SK-N-SH (cell line): ENCODE measurements at regions not wholly inside any gene's neighbourhood (a gene's known extent, or its start where the extent isn't known, plus 50 kb on each side); places are given as distances from the start of the nearest gene placed in this dataset.
"Not testable (repeated sequence)": the region's sequence is repeated elsewhere in the genome, so short reads cannot be mapped to it uniquely, and the experiment has no call there.

Experiments used
- CTCF ChIA-PET: fragments of 300-600, 350-600 bp; formaldehyde crosslinking; extraction: SDS; loops from one replicate; lab custom pipeline; 2021; lab: Yijun Ruan, JAX
- POLR2A ChIA-PET: fragments of 350-600 bp; sonication (Branson Sonifier 250); formaldehyde crosslinking; extraction: SDS; loops from one replicate; lab custom pipeline; 2020; ENCODE audit warnings: antibody characterized with exemption, inconsistent platforms; lab: Yijun Ruan, JAX
- DNase-seq: peaks from one replicate; pipeline ENCODE4 v3.0.0; 2012
- H2AFZ ChIP-seq: fragments of 200-600 bp; sonication (generic); 2 replicates; pipeline ENCODE4 v1.8.1; 2016; ENCODE audit warnings: antibody characterized with exemption, mild to moderate bottlenecking, low read depth
- H3F3A ChIP-seq: fragments of 200-600 bp; sonication (generic); replicated peaks from 2 replicates; pipeline ENCODE3; 2016; ENCODE audit warnings: antibody characterized with exemption, mild to moderate bottlenecking; ENCODE audit not compliant: insufficient read depth
- H3K27ac ChIP-seq, 2 experiments: fragments of 200-500 bp in 1 of 2; fragments of 200-600 bp in 1 of 2; sonication (Bioruptor generic) in 1 of 2; sonication (generic), shearing (Covaris generic) in 1 of 2; 2 replicates each; pipeline versions ENCODE4 v1.5.1 to v1.6.1; 2014 to 2016; ENCODE audit warnings: low read depth in 2 of 2, inconsistent platforms in 1 of 2, low read length in 1 of 2, mild to moderate bottlenecking in 1 of 2, mixed read lengths in 1 of 2
- H3K27me3 ChIP-seq: fragments of 200-600 bp; sonication (generic), shearing (Covaris generic); 2 replicates; pipeline ENCODE4 v1.6.1; 2016; ENCODE audit warnings: mixed run types; ENCODE audit not compliant: insufficient read depth
- H3K36me3 ChIP-seq, 2 experiments: fragments of 200-500 bp in 1 of 2; fragments of 200-600 bp in 1 of 2; sonication (Bioruptor generic) in 1 of 2; sonication (generic) in 1 of 2; replicated peaks in 1 of 2; 2 replicates each; pipeline versions ENCODE3 to v1.5.1; 2014 to 2016; ENCODE audit warnings: low read length in 1 of 2, mild to moderate bottlenecking in 1 of 2; ENCODE audit not compliant: insufficient read depth in 2 of 2, control insufficient read depth in 1 of 2
- H3K4me1 ChIP-seq, 2 experiments: fragments of 200-500 bp in 1 of 2; fragments of 200-600 bp in 1 of 2; sonication (Bioruptor generic) in 1 of 2; sonication (generic), shearing (Covaris generic) in 1 of 2; 2 replicates each; pipeline versions ENCODE4 v1.5.1 to v1.6.1; 2014 to 2016; ENCODE audit warnings: low read depth in 1 of 2, low read length in 1 of 2, mixed run types in 1 of 2; ENCODE audit not compliant: insufficient read depth in 2 of 2, control insufficient read depth in 1 of 2
- H3K4me2 ChIP-seq: fragments of 200-600 bp; sonication (generic), shearing (Covaris generic); 2 replicates; pipeline ENCODE4 v1.6.1; 2017; ENCODE audit warnings: mixed run types
- H3K4me3 ChIP-seq, 2 experiments: fragments of 200-500 bp in 1 of 2; fragments of 200-600 bp in 1 of 2; sonication (Bioruptor generic) in 1 of 2; sonication (generic), shearing (Covaris generic) in 1 of 2; 2 replicates each; pipeline versions ENCODE4 v1.5.1 to v1.8.1; 2014 to 2016; ENCODE audit warnings: low read depth in 2 of 2, inconsistent platforms in 1 of 2, low read length in 1 of 2, mild to moderate bottlenecking in 1 of 2, mixed read lengths in 1 of 2, moderate library complexity in 1 of 2
- H3K79me2 ChIP-seq: fragments of 200-600 bp; sonication (generic); 2 replicates; pipeline ENCODE4 v1.8.1; 2017; ENCODE audit warnings: mild to moderate bottlenecking; ENCODE audit not compliant: insufficient read depth
- H3K9ac ChIP-seq: fragments of 200-600 bp; sonication (generic); 2 replicates; pipeline ENCODE4 v1.6.1; 2017; ENCODE audit warnings: mixed run types
- H3K9me2 ChIP-seq: fragments of 200-600 bp; sonication (generic); 2 replicates; pipeline ENCODE4 v1.6.1; 2017; ENCODE audit warnings: mixed run types
- H3K9me3 ChIP-seq: fragments of 200-600 bp; sonication (generic); 2 replicates; pipeline ENCODE4 v1.6.1; 2017; ENCODE audit warnings: mixed run types, mild to moderate bottlenecking, moderate library complexity
- H4K20me1 ChIP-seq: fragments of 200-600 bp; sonication (generic); 2 replicates; pipeline ENCODE4 v1.6.1; 2017; ENCODE audit warnings: mild to moderate bottlenecking, mixed run types; ENCODE audit not compliant: insufficient read depth
- ELF1 ChIP-seq: IDR thresholded peaks from 2 replicates; pipeline ENCODE4 v1.4.0; 2012
- EP300 ChIP-seq, 2 experiments: IDR thresholded peaks; 2 replicates each; pipeline versions ENCODE4 v1.4.0 to v1.6.1; 2012; ENCODE audit warnings: borderline replicate concordance in 1 of 2, low read depth in 1 of 2, low read length in 1 of 2
- EZH2phosphoT487 ChIP-seq: fragments of 200-600 bp; sonication (generic); IDR thresholded peaks from 2 replicates; pipeline ENCODE4 v1.6.1; 2017; ENCODE audit warnings: low read depth, mixed run types, mild to moderate bottlenecking, antibody characterized with exemption, moderate library complexity, borderline replicate concordance
- FOXJ3 ChIP-seq: sonication (generic); formaldehyde crosslinking; IDR thresholded peaks from 2 replicates; pipeline ENCODE4 v1.5.1; 2020; ENCODE audit warnings: mild to moderate bottlenecking, missing genetic modification reagents
- JUND ChIP-seq: IDR thresholded peaks from 2 replicates; pipeline ENCODE4 v1.4.0; 2012
- MEF2A ChIP-seq: IDR thresholded peaks from 2 replicates; pipeline ENCODE4 v1.4.0; 2012; ENCODE audit warnings: low read depth, borderline replicate concordance
- NRF1 ChIP-seq: IDR thresholded peaks from 2 replicates; pipeline ENCODE4 v1.6.1; 2012; ENCODE audit warnings: low read depth, mild to moderate bottlenecking, low read length
- RXRA ChIP-seq: IDR thresholded peaks from 2 replicates; pipeline ENCODE4 v1.4.0; 2012; ENCODE audit warnings: low read depth, mild to moderate bottlenecking, borderline replicate concordance
- SIN3A ChIP-seq: IDR thresholded peaks from 2 replicates; pipeline ENCODE4 v1.6.1; 2012; ENCODE audit warnings: low read depth, mild to moderate bottlenecking, low read length, moderate library complexity, borderline replicate concordance
- SMC3 ChIP-seq: IDR thresholded peaks from 2 replicates; pipeline ENCODE4 v1.6.1; 2012; ENCODE audit warnings: low read depth, low read length, improper control_type of control experiment
- TEAD4 ChIP-seq: IDR thresholded peaks from 2 replicates; pipeline ENCODE4 v1.4.0; 2012; ENCODE audit warnings: mild to moderate bottlenecking, borderline replicate concordance; ENCODE audit not compliant: insufficient read depth
- WGBS: methylation state at CpG from one replicate; pipeline ENCODE4 v1.1.6; 2017; ENCODE audit warnings: low lambda C conversion rate; 5-methylcytosine and 5-hydroxymethylcytosine counted together
- TF ChIP-seq, protein P1 (sequence below): IDR thresholded peaks from 2 replicates; pipeline ENCODE4; 2012
- TF ChIP-seq, protein P2 (sequence below): fragments of 200-600 bp; sonication (generic); IDR thresholded peaks from 2 replicates; pipeline ENCODE4 v1.6.1; 2017; ENCODE audit warnings: antibody characterized with exemption, mild to moderate bottlenecking, moderate library complexity

DNA sequence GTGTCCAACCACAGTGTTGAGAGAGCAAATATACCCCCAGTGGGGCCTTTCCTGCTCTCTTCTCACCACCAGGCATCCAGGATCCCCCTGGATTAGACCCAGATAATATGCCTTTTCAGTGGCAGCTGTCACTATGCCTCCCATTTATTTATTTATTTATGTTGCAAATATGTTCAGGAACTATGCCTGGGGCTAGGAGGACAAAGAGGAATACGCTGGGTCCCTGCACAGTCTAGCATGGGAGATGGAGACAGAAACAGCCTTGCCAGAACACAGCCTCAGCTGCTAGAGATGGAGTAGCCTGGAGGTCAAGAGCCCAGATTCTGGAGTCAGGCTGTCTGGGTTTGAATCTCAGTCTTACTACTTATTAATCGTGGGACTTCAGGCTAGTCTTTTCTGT lies 74.6 kb upstream of the LRFN2 start:
- Histone ChIP-seq H3K4me3 (no peak overlapping the region), H3F3A (no peaks in the 10 kb centered on the region), H3K9ac (no peak overlapping the region), H4K20me1 (no peaks in the 10 kb centered on the region), H3K4me1 (peaks cover 0 to 2% of the 10 kb centered on the region in 2 experiments; a peak in 1 of 4 replicates), H3K36me3 (no peaks in the 10 kb centered on the region), H3K27ac (no peak overlapping the region), H3K9me2 (no peaks in the 10 kb centered on the region), H3K4me2 (no peak overlapping the region), H3K9me3 (no peaks in the 10 kb centered on the region), H2AFZ (no peak overlapping the region), H3K79me2 (no peaks in the 10 kb centered on the region), H3K27me3 (no peaks in the 10 kb centered on the region)
- CTCF ChIA-PET: no interaction called here
- POLR2A ChIA-PET: no interaction called here
- WGBS: 38% methylated on average over 2 of the region's 2 CpGs
- no peak for DNase-seq
- no peak for TF ChIP-seq TEAD4
- TF ChIP-seq MEF2A: no peak
- TF ChIP-seq, protein P1, sequence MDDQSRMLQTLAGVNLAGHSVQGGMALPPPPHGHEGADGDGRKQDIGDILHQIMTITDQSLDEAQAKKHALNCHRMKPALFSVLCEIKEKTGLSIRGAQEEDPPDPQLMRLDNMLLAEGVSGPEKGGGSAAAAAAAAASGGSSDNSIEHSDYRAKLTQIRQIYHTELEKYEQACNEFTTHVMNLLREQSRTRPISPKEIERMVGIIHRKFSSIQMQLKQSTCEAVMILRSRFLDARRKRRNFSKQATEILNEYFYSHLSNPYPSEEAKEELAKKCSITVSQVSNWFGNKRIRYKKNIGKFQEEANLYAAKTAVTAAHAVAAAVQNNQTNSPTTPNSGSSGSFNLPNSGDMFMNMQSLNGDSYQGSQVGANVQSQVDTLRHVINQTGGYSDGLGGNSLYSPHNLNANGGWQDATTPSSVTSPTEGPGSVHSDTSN: no peak
- TF ChIP-seq ELF1: no peak
- TF ChIP-seq JUND: no peak
- no peak for TF ChIP-seq SMC3
- TF ChIP-seq NRF1: no peak
- no peak for TF ChIP-seq EP300 (IDR thresholded peaks at IDR 0.05; ENCODE audit: borderline replicate concordance in 1 of 2, low read depth in 1 of 2, low read length in 1 of 2)
- TF ChIP-seq FOXJ3 (CRISPR knock-in tag): no peak
- no peak for TF ChIP-seq SIN3A
- TF ChIP-seq RXRA: no peak
- no peak for TF ChIP-seq EZH2phosphoT487
- TF ChIP-seq, protein P2, sequence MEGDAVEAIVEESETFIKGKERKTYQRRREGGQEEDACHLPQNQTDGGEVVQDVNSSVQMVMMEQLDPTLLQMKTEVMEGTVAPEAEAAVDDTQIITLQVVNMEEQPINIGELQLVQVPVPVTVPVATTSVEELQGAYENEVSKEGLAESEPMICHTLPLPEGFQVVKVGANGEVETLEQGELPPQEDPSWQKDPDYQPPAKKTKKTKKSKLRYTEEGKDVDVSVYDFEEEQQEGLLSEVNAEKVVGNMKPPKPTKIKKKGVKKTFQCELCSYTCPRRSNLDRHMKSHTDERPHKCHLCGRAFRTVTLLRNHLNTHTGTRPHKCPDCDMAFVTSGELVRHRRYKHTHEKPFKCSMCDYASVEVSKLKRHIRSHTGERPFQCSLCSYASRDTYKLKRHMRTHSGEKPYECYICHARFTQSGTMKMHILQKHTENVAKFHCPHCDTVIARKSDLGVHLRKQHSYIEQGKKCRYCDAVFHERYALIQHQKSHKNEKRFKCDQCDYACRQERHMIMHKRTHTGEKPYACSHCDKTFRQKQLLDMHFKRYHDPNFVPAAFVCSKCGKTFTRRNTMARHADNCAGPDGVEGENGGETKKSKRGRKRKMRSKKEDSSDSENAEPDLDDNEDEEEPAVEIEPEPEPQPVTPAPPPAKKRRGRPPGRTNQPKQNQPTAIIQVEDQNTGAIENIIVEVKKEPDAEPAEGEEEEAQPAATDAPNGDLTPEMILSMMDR: no peak

DNA sequence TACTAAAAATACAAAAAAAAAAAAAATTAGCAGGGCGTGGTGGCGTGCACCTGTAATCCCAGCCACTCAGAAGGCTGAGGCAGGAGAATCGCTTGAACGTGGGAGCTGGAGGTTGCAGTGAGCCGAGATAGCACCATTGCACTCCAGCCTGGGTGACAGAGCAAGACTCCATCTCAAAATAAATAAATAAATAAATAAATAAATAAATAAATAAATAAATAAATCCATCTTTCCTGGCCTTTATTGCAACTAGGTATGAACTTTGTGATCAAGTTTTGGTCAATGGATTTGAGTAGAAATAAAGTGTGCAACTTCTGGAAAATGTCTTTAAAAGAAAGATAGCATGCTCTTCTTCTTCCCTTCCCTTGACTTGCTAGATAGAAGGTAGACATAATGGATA lies 69.6 kb upstream of the LRFN2 start:
- WGBS: 60% methylated on average over 5 of the region's 5 CpGs
- CTCF ChIA-PET, H3K9me3 ChIP-seq: not testable (repeated sequence)

More for the DNA sequence above, 69.6 kb upstream of the LRFN2 start:
- H3K36me3 ChIP-seq, H3K4me1 ChIP-seq, H3K4me3 ChIP-seq, POLR2A ChIA-PET, H3K27ac ChIP-seq, H3K9ac ChIP-seq, H3K27me3 ChIP-seq, DNase-seq, H3K4me2 ChIP-seq, H3F3A ChIP-seq, H3K79me2 ChIP-seq, H4K20me1 ChIP-seq, H3K9me2 ChIP-seq, H2AFZ ChIP-seq: not testable (repeated sequence)
